ENCODE measurements at regions not wholly inside any gene's neighbourhood (a gene's known extent, or its start where the extent isn't known, plus 50 kb on each side); places are given as distances from the start of the nearest gene placed in this dataset.

DNA sequence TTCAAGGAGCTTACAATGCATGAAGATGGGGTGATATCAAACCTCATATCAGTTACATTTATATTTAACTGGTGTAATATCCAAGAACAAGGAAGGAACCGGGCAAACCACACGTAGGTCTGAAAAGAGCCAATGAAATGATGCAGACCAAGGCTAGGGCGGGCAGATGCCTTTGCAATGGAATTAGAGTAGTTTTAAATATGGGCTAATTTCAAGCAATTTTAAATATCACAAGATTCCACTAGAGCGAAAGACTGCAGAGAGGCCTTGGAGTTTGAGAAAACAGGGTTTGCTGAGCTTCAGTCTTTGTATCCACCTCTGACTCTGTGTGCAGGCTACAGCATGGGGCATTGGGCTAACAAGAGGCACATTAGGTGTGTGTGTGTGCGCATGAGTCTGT lies 53.9 kb upstream of the ZNF536 start:
- no peak for TF ChIP-seq POLR2A (IDR thresholded peaks at IDR 0.05)
- no peak for TF ChIP-seq CTCF (IDR thresholded peaks at IDR 0.05)

Measured in lower leg skin (tissue), 3 donors.